Fibroblast of the aortic adventitia (primary cell): ENCODE measurements at regions not wholly inside any gene's neighbourhood (a gene's known extent, or its start where the extent isn't known, plus 50 kb on each side); places are given as distances from the start of the nearest gene placed in this dataset.

Source experiments
- DNase-seq: peaks from one replicate; pipeline ENCODE4 v3.0.0-alpha.2; 2010; ENCODE audit warnings: low read depth
- H3K4me3 ChIP-seq: 2 replicates; pipeline ENCODE4 v1.5.1; 2011; ENCODE audit warnings: low read depth, mild to moderate bottlenecking, control low read depth, low read length, moderate library complexity
- CTCF ChIP-seq: IDR thresholded peaks from 2 replicates; pipeline ENCODE4 v1.5.1; 2011; ENCODE audit warnings: mild to moderate bottlenecking, low read length, control low read depth, inconsistent platforms; ENCODE audit not compliant: insufficient read depth

- H3K4me3 ChIP-seq: no peak overlapping the region
- TF ChIP-seq CTCF: no peak
- DNase-seq: no peak
These were observed 271.8 kb downstream of the CRLF2 start for GRCh38 chrX:940691-941090.

- no peak overlapping the region for H3K4me3 ChIP-seq
- no peak for DNase-seq
- TF ChIP-seq CTCF: no peak
These were observed 275.3 kb downstream of the CRLF2 start for GRCh38 chrX:936979-937769.

GRCh38 chrX:933611-934010, 278.8 kb downstream of the CRLF2 start:
- H3K4me3 ChIP-seq: no peak overlapping the region
- no peak for TF ChIP-seq CTCF
- DNase-seq: no peak

- no peak for TF ChIP-seq CTCF
- DNase-seq: no peak
- no peak overlapping the region for H3K4me3 ChIP-seq
These were observed 283.8 kb downstream of the CRLF2 start for GRCh38 chrX:928606-929005.

- no peak for TF ChIP-seq CTCF
- no peak for DNase-seq
- no peak overlapping the region for H3K4me3 ChIP-seq
These were observed 285.5 kb downstream of the CRLF2 start for GRCh38 chrX:926991-927390.

GRCh38 chrX:926070-926469, 286.4 kb downstream of the CRLF2 start:
- no peak overlapping the region for H3K4me3 ChIP-seq
- no peak for DNase-seq
- no peak for TF ChIP-seq CTCF

- no peak for DNase-seq
- no peak overlapping the region for H3K4me3 ChIP-seq
- no peak for TF ChIP-seq CTCF
These were observed 286.8 kb downstream of the CRLF2 start for GRCh38 chrX:925652-926061.
